ENCODE measurements at regions not wholly inside any gene's neighbourhood (a gene's known extent, or its start where the extent isn't known, plus 50 kb on each side); places are given as distances from the start of the nearest gene placed in this dataset.

GRCh38 chr12:116392061-116392460 lies 114.6 kb upstream of the MED13L start:
- Mint-ChIP-seq H3K27ac (no peak overlapping the region), H3K36me3 (ENCODE audit: low read depth) (no peaks in the 10 kb centered on the region), H3K4me1 (no peaks in the 10 kb centered on the region), H3K9me3 (peaks cover 23% of the 10 kb centered on the region), H3K4me3 (no peak overlapping the region), H3K27me3 (ENCODE audit: low read depth, poor library complexity) (peaks cover 22% of the 10 kb centered on the region)
- DNase-seq = no peak
- TF ChIP-seq CTCF (IDR thresholded peaks at IDR 0.05) = no peak

- no peak overlapping the region for H3K4me3 Mint-ChIP-seq
- no peak for TF ChIP-seq CTCF (IDR thresholded peaks at IDR 0.05)
- peak overlapping the region; percentile 32 for H3K27ac Mint-ChIP-seq
- H3K27me3 Mint-ChIP-seq (ENCODE audit: low read depth, poor library complexity) = peaks cover 22% of the 10 kb centered on the region
- H3K4me1 Mint-ChIP-seq = no peaks in the 10 kb centered on the region
- H3K9me3 Mint-ChIP-seq = peaks cover 35% of the 10 kb centered on the region
- no peak for DNase-seq
- H3K36me3 Mint-ChIP-seq (ENCODE audit: low read depth) = peaks cover 5% of the 10 kb centered on the region
Observed at GRCh38 chr12:116393255-116393654, 115.8 kb upstream of the MED13L start.

GRCh38 chr12:116393859-116394650 lies 116.6 kb upstream of the MED13L start:
- Mint-ChIP-seq H3K27me3 (ENCODE audit: low read depth, poor library complexity) (peaks cover 21% of the 10 kb centered on the region), H3K9me3 (peaks cover 43% of the 10 kb centered on the region), H3K36me3 (ENCODE audit: low read depth) (peaks cover 13% of the 10 kb centered on the region), H3K4me1 (no peaks in the 10 kb centered on the region), H3K4me3 (no peak overlapping the region), H3K27ac (no peak overlapping the region)
- no peak for TF ChIP-seq CTCF (IDR thresholded peaks at IDR 0.05)
- no peak for DNase-seq

GRCh38 chr12:116395396-116395795 lies 117.9 kb upstream of the MED13L start:
- H3K4me3 Mint-ChIP-seq = no peak overlapping the region
- no peak for TF ChIP-seq CTCF (IDR thresholded peaks at IDR 0.05)
- peaks cover 56% of the 10 kb centered on the region for H3K9me3 Mint-ChIP-seq
- no peak for DNase-seq
- no peaks in the 10 kb centered on the region for H3K4me1 Mint-ChIP-seq
- H3K27ac Mint-ChIP-seq = no peak overlapping the region
- peaks cover 14% of the 10 kb centered on the region for H3K36me3 Mint-ChIP-seq (ENCODE audit: low read depth)
- peaks cover 17% of the 10 kb centered on the region for H3K27me3 Mint-ChIP-seq (ENCODE audit: low read depth, poor library complexity)

- H3K4me1 Mint-ChIP-seq = peaks cover 12% of the 10 kb centered on the region
- DNase-seq = no peak
- peaks cover 54% of the 10 kb centered on the region for H3K9me3 Mint-ChIP-seq
- H3K27ac Mint-ChIP-seq = no peak overlapping the region
- H3K4me3 Mint-ChIP-seq = no peak overlapping the region
- no peak for TF ChIP-seq CTCF (IDR thresholded peaks at IDR 0.05)
- H3K36me3 Mint-ChIP-seq (ENCODE audit: low read depth) = peaks cover 14% of the 10 kb centered on the region
- H3K27me3 Mint-ChIP-seq (ENCODE audit: low read depth, poor library complexity) = peaks cover 14% of the 10 kb centered on the region
Observed at GRCh38 chr12:116397148-116397547, 119.7 kb upstream of the MED13L start.

GRCh38 chr12:116398193-116398592 lies 120.7 kb upstream of the MED13L start:
- Mint-ChIP-seq H3K9me3 (peaks cover 54% of the 10 kb centered on the region), H3K27me3 (ENCODE audit: low read depth, poor library complexity) (peaks cover 13% of the 10 kb centered on the region), H3K27ac (no peak overlapping the region), H3K36me3 (ENCODE audit: low read depth) (peaks cover 14% of the 10 kb centered on the region), H3K4me3 (no peak overlapping the region), H3K4me1 (peaks cover 19% of the 10 kb centered on the region)
- DNase-seq = no peak
- no peak for TF ChIP-seq CTCF (IDR thresholded peaks at IDR 0.05)
